Keratinocyte (primary cell): ENCODE measurements at regions not wholly inside any gene's neighbourhood (a gene's known extent, or its start where the extent isn't known, plus 50 kb on each side); places are given as distances from the start of the nearest gene placed in this dataset.
"Not testable (repeated sequence)": the region's sequence is repeated elsewhere in the genome, so short reads cannot be mapped to it uniquely, and the experiment has no call there.

Experiments used
- DNase-seq: peaks from one replicate; pipeline ENCODE4 v3.0.0-alpha.2; 2011; ENCODE audit warnings: low read depth, missing footprints, low spot score
- FAIRE-seq: peaks from 2 replicates; lab custom pipeline; 2011; peaks lifted over from hg19 to GRCh38; lab: Jason Lieb, UNC
- H2AFZ ChIP-seq: 2 replicates; pipeline ENCODE4 v1.6.0; 2012; ENCODE audit warnings: low read length, control low read depth, inconsistent platforms; ENCODE audit not compliant: control insufficient read depth
- H3K27ac ChIP-seq: 2 replicates; pipeline ENCODE4 v1.5.1; 2011; ENCODE audit warnings: low read length; ENCODE audit not compliant: control insufficient read depth, insufficient read depth
- H3K27me3 ChIP-seq: 3 replicates; pipeline ENCODE4 v1.6.0; 2011; ENCODE audit warnings: low read length; ENCODE audit not compliant: control insufficient read depth, insufficient read depth; ENCODE audit errors: extremely low read depth
- H3K36me3 ChIP-seq, 2 experiments: 2 replicates in 1 of 2; 3 replicates in 1 of 2; pipeline ENCODE4 v1.5.1; 2011; ENCODE audit warnings: low read length in 2 of 2, mild to moderate bottlenecking in 1 of 2; ENCODE audit not compliant: control insufficient read depth in 2 of 2, insufficient read depth in 2 of 2; ENCODE audit errors: extremely low read depth in 1 of 2
- H3K4me1 ChIP-seq: 3 replicates; pipeline ENCODE4 v1.5.1; 2011; ENCODE audit warnings: low read length; ENCODE audit not compliant: control insufficient read depth, insufficient read depth; ENCODE audit errors: extremely low read depth
- H3K4me2 ChIP-seq: 3 replicates; pipeline ENCODE4 v1.6.0; 2011; ENCODE audit warnings: low read depth, low read length; ENCODE audit not compliant: control insufficient read depth, insufficient read depth; ENCODE audit errors: extremely low read depth
- H3K4me3 ChIP-seq, 3 experiments: fragments of 200-600 bp in 1 of 3; sonication (generic) in 1 of 3; 2 replicates in 2 of 3; 3 replicates in 1 of 3; pipeline ENCODE4 v1.5.1; 2011 to 2016; ENCODE audit warnings: low read length in 3 of 3, mild to moderate bottlenecking in 3 of 3, control low read depth in 2 of 3, inconsistent platforms in 1 of 3, low read depth in 1 of 3, mixed read lengths in 1 of 3, mixed run types in 1 of 3, moderate library complexity in 1 of 3; ENCODE audit not compliant: control insufficient read depth in 2 of 3, insufficient read depth in 2 of 3; ENCODE audit errors: extremely low read depth in 1 of 3
- H3K79me2 ChIP-seq: 2 replicates; pipeline ENCODE4 v1.6.0; 2012; ENCODE audit warnings: low read length; ENCODE audit not compliant: control insufficient read depth, insufficient read depth
- H3K9ac ChIP-seq: 3 replicates; pipeline ENCODE4 v1.6.0; 2011; ENCODE audit warnings: low read length; ENCODE audit not compliant: control insufficient read depth, insufficient read depth; ENCODE audit errors: extremely low read depth
- H3K9me1 ChIP-seq: 3 replicates; pipeline ENCODE4 v1.6.0; 2011; ENCODE audit warnings: low read length; ENCODE audit not compliant: control insufficient read depth, insufficient read depth; ENCODE audit errors: extremely low read depth
- H3K9me3 ChIP-seq: 2 replicates; pipeline ENCODE4 v1.5.1; 2012; ENCODE audit warnings: low read depth, low read length; ENCODE audit not compliant: control insufficient read depth
- H4K20me1 ChIP-seq: 3 replicates; pipeline ENCODE4 v1.6.0; 2011; ENCODE audit warnings: low read length; ENCODE audit not compliant: control insufficient read depth, insufficient read depth; ENCODE audit errors: extremely low read depth
- CTCF ChIP-seq, 3 experiments: IDR thresholded peaks in 1 of 3; conservative IDR thresholded peaks in 1 of 3; optimal IDR thresholded peaks in 1 of 3; 2 replicates in 2 of 3; 3 replicates in 1 of 3; pipeline versions ENCODE3 to v1.5.1; 2011; ENCODE audit warnings: low read length in 3 of 3, mild to moderate bottlenecking in 3 of 3, moderate library complexity in 2 of 3, control low read depth in 1 of 3, inconsistent platforms in 1 of 3; ENCODE audit not compliant: insufficient read depth in 2 of 3; ENCODE audit errors: extremely low read depth in 1 of 3
- EZH2 ChIP-seq: IDR thresholded peaks from one replicate; pipeline ENCODE4 v1.6.1; 2012; ENCODE audit warnings: inconsistent platforms, mild to moderate bottlenecking, low read length, moderate library complexity
- dilution Hi-C: fragments of 300-500 bp; cut with MboI; formaldehyde crosslinking; loops from one replicate; pipeline ENCODE4 v1.7.0; 2020; ENCODE audit warnings: low sequenced_read_pairs; ENCODE audit not compliant: extremely low pct_ligation_motif_present

- DNase-seq (no peak), FAIRE-seq (no peak)
- Histone ChIP-seq H3K36me3 (no peaks in the 10 kb centered on the region), H3K9ac (peak overlapping the region; percentile 77), H3K9me1 (no peaks in the 10 kb centered on the region), H3K4me1 (peaks cover 6% of the 10 kb centered on the region), H3K79me2 (peaks cover 7% of the 10 kb centered on the region), H3K4me3 (peak overlapping the region; percentile 81 to 90 (median 83)), H3K4me2 (peak overlapping the region; percentile 98), H3K27me3 (peaks cover 6% of the 10 kb centered on the region), H4K20me1 (no peaks in the 10 kb centered on the region), H3K9me3 (peaks cover 10% of the 10 kb centered on the region), H2AFZ (peak overlapping the region; percentile 96), H3K27ac (peak overlapping the region; percentile 60)
- TF ChIP-seq CTCF (optimal IDR thresholded peaks at IDR 0.05 in 1 of 3, IDR thresholded peaks at IDR 0.05 in 1 of 3, conservative IDR thresholded peaks at IDR 0.05 in 1 of 3; ENCODE audit: extremely low read depth in 1 of 3, insufficient read depth in 2 of 3, low read length in 3 of 3) (no peak), EZH2 (no peak)
- dilution Hi-C loops: no loop called here
These were observed 1467.1 kb downstream of the FOXD4L5 start for GRCh38 chr9:63817622-63818518.

GRCh38 chr9:63816751-63817621 is 1468.0 kb downstream of the FOXD4L5 start:
- peak overlapping the region; percentile 42 for H3K9ac ChIP-seq
- peaks cover 10% of the 10 kb centered on the region for H3K9me3 ChIP-seq
- dilution Hi-C loops: no loop called here
- H3K27me3 ChIP-seq: peaks cover 6% of the 10 kb centered on the region
- peaks cover 7% of the 10 kb centered on the region for H3K79me2 ChIP-seq
- H3K36me3 ChIP-seq: no peaks in the 10 kb centered on the region
- H3K4me1 ChIP-seq: peaks cover 6% of the 10 kb centered on the region
- no peaks in the 10 kb centered on the region for H4K20me1 ChIP-seq
- H3K4me3 ChIP-seq: peak overlapping the region; percentile 81 to 90 (median 83)
- H3K4me2 ChIP-seq: peak overlapping the region; percentile 87
- no peak for TF ChIP-seq CTCF (optimal IDR thresholded peaks at IDR 0.05 in 1 of 3, IDR thresholded peaks at IDR 0.05 in 1 of 3, conservative IDR thresholded peaks at IDR 0.05 in 1 of 3; ENCODE audit: extremely low read depth in 1 of 3, insufficient read depth in 2 of 3, low read length in 3 of 3)
- no peak for TF ChIP-seq EZH2
- H3K27ac ChIP-seq: no peak overlapping the region
- no peak for FAIRE-seq
- no peaks in the 10 kb centered on the region for H3K9me1 ChIP-seq
- H2AFZ ChIP-seq: peak overlapping the region; percentile 96
- DNase-seq: peak; percentile 80

- H3K9ac ChIP-seq, H2AFZ ChIP-seq, dilution Hi-C loops, H3K4me2 ChIP-seq, H4K20me1 ChIP-seq, H3K4me3 ChIP-seq, H3K9me1 ChIP-seq, DNase-seq, FAIRE-seq, H3K36me3 ChIP-seq, H3K27me3 ChIP-seq, H3K9me3 ChIP-seq, H3K27ac ChIP-seq, H3K4me1 ChIP-seq, H3K79me2 ChIP-seq: not testable (repeated sequence)
These were observed 1469.9 kb downstream of the FOXD4L5 start for GRCh38 chr9:63814970-63815669.
